PFSK-1 (cell line): ENCODE measurements at regions not wholly inside any gene's neighbourhood (a gene's known extent, or its start where the extent isn't known, plus 50 kb on each side); places are given as distances from the start of the nearest gene placed in this dataset.

ENCODE experiments used
- POLR2AphosphoS5 ChIP-seq: IDR thresholded peaks from 2 replicates; pipeline ENCODE4 v1.6.1; 2012; ENCODE audit warnings: low read depth, mild to moderate bottlenecking, control low read depth, low read length, moderate library complexity
- SIN3A ChIP-seq: IDR thresholded peaks from 2 replicates; pipeline ENCODE4 v1.6.1; 2012; ENCODE audit warnings: mild to moderate bottlenecking, low read length, moderate library complexity, borderline replicate concordance; ENCODE audit not compliant: insufficient read depth
- TAF1 ChIP-seq: IDR thresholded peaks from 2 replicates; pipeline ENCODE4 v1.6.1; 2012; ENCODE audit warnings: low read length, control low read depth, borderline replicate concordance; ENCODE audit not compliant: insufficient read depth

- TF ChIP-seq POLR2AphosphoS5 (no peak), TAF1 (no peak), SIN3A (no peak)
These were observed 316.2 kb upstream of the FIGN start for GRCh38 chr2:164052006-164052405.
